ENCODE measurements at regions not wholly inside any gene's neighbourhood (a gene's known extent, or its start where the extent isn't known, plus 50 kb on each side); places are given as distances from the start of the nearest gene placed in this dataset.

DNA sequence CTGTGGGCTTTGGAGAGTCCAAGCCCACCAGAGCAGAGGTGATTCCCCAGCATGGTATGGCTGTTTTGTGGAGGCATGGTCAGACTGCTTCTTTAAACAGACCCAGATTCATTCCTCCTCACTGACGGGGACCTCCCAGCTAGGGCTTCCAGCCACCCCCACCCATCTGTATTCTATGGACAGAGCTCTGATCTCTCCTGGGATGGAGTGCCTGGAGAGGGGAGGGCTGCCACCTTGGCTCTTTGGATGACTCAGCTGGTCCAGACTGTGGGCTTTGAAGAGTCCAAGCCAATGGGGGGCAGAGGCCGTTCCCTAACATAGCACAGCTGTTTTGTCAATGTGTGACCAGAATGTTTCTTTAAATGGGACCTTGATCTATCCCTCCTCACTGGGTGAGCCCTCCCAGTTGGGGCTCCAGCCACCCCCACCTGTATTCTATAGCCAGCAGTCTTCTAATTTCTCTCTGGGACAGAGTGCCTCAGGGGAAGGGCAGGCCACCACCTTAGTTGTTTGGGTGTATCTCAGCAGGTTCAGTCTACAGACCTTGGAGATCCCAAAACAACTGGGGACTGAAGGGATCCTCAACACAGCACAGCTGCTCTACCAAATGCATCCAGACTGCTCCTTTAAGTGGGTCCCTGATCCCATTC, 122.0 kb upstream of the OSTN start:
- Histone ChIP-seq H3K27ac (no peak overlapping the region), H3K36me3 (replicated peaks in 1 of 2) (no peaks in the 10 kb centered on the region), H3K9me3 (replicated peaks in 1 of 3) (no peaks in the 10 kb centered on the region), H3K27me3 (no peaks in the 10 kb centered on the region), H3K4me1 (replicated peaks in 1 of 2) (no peaks in the 10 kb centered on the region), H3K4me3 (no peak overlapping the region)
- intact Hi-C loops (cut with DNase I), result no loop called here
- TF ChIP-seq CTCF (IDR thresholded peaks at IDR 0.05) (no peak), POLR2A (IDR thresholded peaks at IDR 0.05) (no peak)
- DNase-seq, result no peak
- WGBS, 4 donors, result 59 to 100% (median 72%) methylated on average over 1 to 2 of the region's 2 CpGs

GRCh38 chr3:191074511-191074910, 124.5 kb upstream of the OSTN start:
- intact Hi-C loops (cut with DNase I), result no loop called here
- H3K9me3 ChIP-seq (replicated peaks in 1 of 3), result no peaks in the 10 kb centered on the region
- no peak overlapping the region for H3K27ac ChIP-seq
- no peak for TF ChIP-seq CTCF (IDR thresholded peaks at IDR 0.05)
- TF ChIP-seq POLR2A (IDR thresholded peaks at IDR 0.05), result no peak
- WGBS, 4 donors, result 34 to 53% (median 49%) methylated on average over 5 of the region's 5 CpGs
- no peak for DNase-seq
- H3K4me3 ChIP-seq, result no peak overlapping the region
- H3K4me1 ChIP-seq (replicated peaks in 1 of 2), result no peaks in the 10 kb centered on the region
- H3K36me3 ChIP-seq (replicated peaks in 1 of 2), result no peaks in the 10 kb centered on the region
- H3K27me3 ChIP-seq, result no peaks in the 10 kb centered on the region

DNA sequence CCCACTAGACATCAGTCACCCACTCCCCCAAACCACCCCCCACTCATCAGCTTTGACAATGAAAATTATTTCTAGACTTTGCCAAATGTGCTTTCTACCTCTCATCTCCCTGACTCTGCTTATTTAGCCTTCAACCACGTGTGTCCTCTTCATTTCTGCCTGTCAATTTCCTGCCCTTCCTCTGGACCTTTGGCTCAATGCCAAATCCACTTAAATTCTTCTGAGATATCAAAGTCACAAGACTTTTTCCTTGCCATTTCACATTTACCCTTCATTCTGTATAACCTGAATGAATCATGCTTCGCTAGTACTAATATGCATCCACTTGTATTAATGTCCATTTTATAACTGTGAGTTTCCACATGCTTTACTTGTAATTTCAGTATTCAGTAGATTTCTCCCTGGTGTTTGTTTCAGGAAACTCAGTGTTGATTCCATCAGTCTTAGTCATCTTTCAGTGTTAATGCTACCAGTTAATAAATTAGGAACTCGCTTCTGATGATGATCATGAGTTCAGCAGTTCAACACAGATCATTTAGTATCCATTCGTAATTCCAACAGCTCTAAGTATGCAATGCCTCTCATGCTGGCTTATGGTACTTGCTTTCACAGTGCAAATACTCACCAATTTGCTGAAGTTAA, 128.2 kb upstream of the OSTN start:
- Histone ChIP-seq H3K4me3 (no peak overlapping the region), H3K27ac (no peak overlapping the region), H3K36me3 (replicated peaks in 1 of 2) (no peaks in the 10 kb centered on the region), H3K4me1 (replicated peaks in 1 of 2) (no peaks in the 10 kb centered on the region), H3K27me3 (no peaks in the 10 kb centered on the region), H3K9me3 (replicated peaks in 1 of 3) (no peaks in the 10 kb centered on the region)
- DNase-seq, result no peak
- TF ChIP-seq POLR2A (IDR thresholded peaks at IDR 0.05), result no peak
- no peak for TF ChIP-seq CTCF (IDR thresholded peaks at IDR 0.05)
- intact Hi-C loops (cut with DNase I), result no loop called here
- WGBS, 4 donors, result 48 to 64% (median 56%) methylated on average over 4 of the region's 4 CpGs

DNA sequence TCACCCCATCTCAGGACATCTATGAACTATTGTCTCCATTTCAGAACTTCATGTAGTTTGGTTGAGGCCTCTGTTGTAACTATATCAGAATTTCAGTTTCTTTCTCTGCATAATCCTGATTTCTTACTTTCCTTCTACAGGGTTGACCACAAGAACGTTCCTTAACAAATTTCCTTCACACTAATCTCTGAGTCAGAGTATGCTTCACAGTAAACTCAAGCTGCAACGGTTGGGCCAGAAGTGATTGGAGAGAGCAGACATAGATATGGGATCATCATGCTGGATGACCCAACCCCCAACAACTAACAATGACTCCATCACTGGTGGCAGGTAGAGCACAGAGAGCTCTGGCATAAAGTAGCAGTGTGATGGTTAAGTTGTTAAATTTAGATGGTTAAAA, 128.8 kb upstream of the OSTN start:
- intact Hi-C loops (cut with DNase I), result no loop called here
- H3K9me3 ChIP-seq (replicated peaks in 1 of 3), result no peaks in the 10 kb centered on the region
- no peaks in the 10 kb centered on the region for H3K4me1 ChIP-seq (replicated peaks in 1 of 2)
- no peak overlapping the region for H3K4me3 ChIP-seq
- H3K27me3 ChIP-seq, result no peaks in the 10 kb centered on the region
- no peak for TF ChIP-seq CTCF (IDR thresholded peaks at IDR 0.05)
- TF ChIP-seq POLR2A (IDR thresholded peaks at IDR 0.05), result no peak
- no peaks in the 10 kb centered on the region for H3K36me3 ChIP-seq (replicated peaks in 1 of 2)
- 65 to 78% (median 68%) methylated on average over 2 of the region's 2 CpGs for WGBS, 4 donors
- H3K27ac ChIP-seq, result no peak overlapping the region
- no peak for DNase-seq
